Left ventricle myocardium inferior (tissue), 1 donor: ENCODE measurements at regions not wholly inside any gene's neighbourhood (a gene's known extent, or its start where the extent isn't known, plus 50 kb on each side); places are given as distances from the start of the nearest gene placed in this dataset.

ENCODE experiments used
- DNase-seq: peaks from one replicate; pipeline ENCODE4 v3.0.0-alpha.2; 2020
- H3K27ac ChIP-seq: fragments of 200-600 bp; replicated peaks from 2 replicates; pipeline ENCODE4 v1.8.0; 2021
- H3K27me3 ChIP-seq: fragments of 200-600 bp; 2 replicates; pipeline ENCODE4 v1.8.0; 2021; ENCODE audit warnings: low read depth
- H3K36me3 ChIP-seq: fragments of 200-600 bp; 2 replicates; pipeline ENCODE4 v1.8.0; 2021
- H3K4me1 ChIP-seq: fragments of 200-600 bp; 2 replicates; pipeline ENCODE4 v1.8.0; 2021
- H3K4me3 ChIP-seq: fragments of 200-600 bp; 2 replicates; pipeline ENCODE4 v1.8.0; 2021; ENCODE audit warnings: mild to moderate bottlenecking, moderate library complexity
- H3K9me3 ChIP-seq: fragments of 200-600 bp; replicated peaks from 2 replicates; pipeline ENCODE4 v1.8.0; 2021
- CTCF ChIP-seq: fragments of 200-600 bp; IDR thresholded peaks from 2 replicates; pipeline ENCODE4 v1.8.0; 2021; ENCODE audit warnings: antibody characterized with exemption, mild to moderate bottlenecking, borderline replicate concordance
- intact Hi-C: fragments of 100-400 bp; cut with micrococcal nuclease; formaldehyde crosslinking; loops from one replicate; pipeline ENCODE4 v1.11.0; 2022
- donor health status: DM: no; HTN: yes; CAD: no; lungs with severe emphysema.

DNA sequence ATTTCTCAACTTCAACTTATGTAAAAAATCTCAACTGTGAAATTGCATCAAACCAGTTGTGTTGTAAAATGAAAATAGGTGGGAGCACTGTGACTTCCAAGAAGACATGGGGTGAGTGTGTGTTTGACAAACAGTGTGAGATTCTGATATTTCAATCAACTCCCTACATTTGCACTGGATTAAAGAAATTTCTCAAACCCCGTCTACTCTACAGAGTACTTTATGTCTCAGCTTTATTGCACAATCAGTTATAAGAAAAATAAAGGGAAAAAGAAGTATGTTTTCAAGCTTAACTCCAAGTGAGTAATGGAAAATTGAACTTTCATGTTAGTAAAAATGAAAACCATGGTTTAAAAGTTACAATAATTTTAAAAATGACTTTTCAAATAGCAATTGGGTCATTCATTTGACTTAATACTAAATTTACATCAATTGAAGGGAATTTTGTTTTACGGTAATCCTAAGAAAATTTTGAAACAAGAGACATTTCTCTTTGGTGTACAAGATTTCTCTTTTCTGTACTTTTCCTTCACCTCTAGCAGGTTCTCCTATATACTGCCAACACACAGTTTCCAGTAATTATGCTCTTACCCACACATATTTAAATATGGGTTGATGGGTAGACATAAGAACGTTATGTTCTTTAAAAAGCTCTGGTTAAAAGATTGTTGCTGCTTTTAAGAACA, 80.3 kb downstream of the CDO1 start:
- Histone ChIP-seq H3K4me1 (no peaks in the 10 kb centered on the region), H3K36me3 (no peaks in the 10 kb centered on the region), H3K4me3 (no peak overlapping the region), H3K27me3 (peaks cover 16% of the 10 kb centered on the region), H3K9me3 (peaks cover 6% of the 10 kb centered on the region), H3K27ac (no peak overlapping the region)
- TF ChIP-seq CTCF: no peak
- DNase-seq: no peak
- intact Hi-C loops: no loop called here

- Histone ChIP-seq H3K27ac (no peak overlapping the region), H3K4me1 (no peaks in the 10 kb centered on the region), H3K9me3 (no peaks in the 10 kb centered on the region), H3K27me3 (peaks cover 16% of the 10 kb centered on the region), H3K4me3 (no peak overlapping the region), H3K36me3 (no peaks in the 10 kb centered on the region)
- no peak for DNase-seq
- TF ChIP-seq CTCF: no peak
- intact Hi-C loops: no loop called here
These were observed 81.1 kb downstream of the CDO1 start for GRCh38 chr5:115735108-115735998.

GRCh38 chr5:115733607-115734006, 82.9 kb downstream of the CDO1 start:
- Histone ChIP-seq H3K4me3 (no peak overlapping the region), H3K9me3 (peaks cover 12% of the 10 kb centered on the region), H3K4me1 (no peaks in the 10 kb centered on the region), H3K36me3 (no peaks in the 10 kb centered on the region), H3K27ac (no peak overlapping the region), H3K27me3 (peaks cover 16% of the 10 kb centered on the region)
- no peak for DNase-seq
- no peak for TF ChIP-seq CTCF
- intact Hi-C loops: no loop called here

GRCh38 chr5:115732026-115732425, 84.4 kb downstream of the CDO1 start:
- no peak for TF ChIP-seq CTCF
- Histone ChIP-seq H3K36me3 (no peaks in the 10 kb centered on the region), H3K4me1 (no peaks in the 10 kb centered on the region), H3K4me3 (no peak overlapping the region), H3K9me3 (peaks cover 15% of the 10 kb centered on the region), H3K27me3 (peaks cover 16% of the 10 kb centered on the region), H3K27ac (no peak overlapping the region)
- intact Hi-C loops: no loop called here
- no peak for DNase-seq

- TF ChIP-seq CTCF: no peak
- H3K27me3 ChIP-seq: peaks cover 6% of the 10 kb centered on the region
These were observed 90.9 kb downstream of the CDO1 start for GRCh38 chr5:115725522-115725921.

More at GRCh38 chr5:115725522-115725921, 90.9 kb downstream of the CDO1 start:
- no peak overlapping the region for H3K4me3 ChIP-seq
- H3K9me3 ChIP-seq: peaks cover 15% of the 10 kb centered on the region
- H3K27ac ChIP-seq: no peak overlapping the region
- intact Hi-C loops: no loop called here
- no peaks in the 10 kb centered on the region for H3K4me1 ChIP-seq
- no peak for DNase-seq
- no peaks in the 10 kb centered on the region for H3K36me3 ChIP-seq
